HEK293 (cell line): ENCODE measurements at regions not wholly inside any gene's neighbourhood (a gene's known extent, or its start where the extent isn't known, plus 50 kb on each side); places are given as distances from the start of the nearest gene placed in this dataset.

Experiments
- CTCF ChIA-PET: fragments of 350-600 bp; formaldehyde crosslinking; extraction: SDS; loops from one replicate; lab custom pipeline; 2021; ENCODE audit warnings: antibody characterized with exemption; lab: Yijun Ruan, JAX
- POLR2A ChIA-PET: fragments of 300-600 bp; formaldehyde crosslinking; extraction: SDS; loops from one replicate; lab custom pipeline; 2020; ENCODE audit warnings: antibody characterized with exemption, inconsistent platforms; lab: Yijun Ruan, JAX
- H3K27ac ChIP-seq: fragments of 200-500 bp; sonication (Bioruptor generic); 2 replicates; pipeline ENCODE4 v1.5.1; 2014; ENCODE audit warnings: low read depth, low read length, control low read depth, inconsistent platforms; ENCODE audit errors: extremely low read depth
- H3K36me3 ChIP-seq, 2 experiments: fragments of 200-500 bp in 1 of 2; sonication (Bioruptor generic) in 1 of 2; 1 replicate in 1 of 2; 2 replicates in 1 of 2; pipeline ENCODE4 v1.5.1; 2014 to 2017; ENCODE audit warnings: inconsistent platforms in 2 of 2, low read length in 2 of 2; ENCODE audit not compliant: control insufficient read depth in 2 of 2, insufficient read depth in 1 of 2
- H3K4me1 ChIP-seq: fragments of 200-500 bp; sonication (Bioruptor generic); 2 replicates; pipeline ENCODE4 v1.5.1; 2014; ENCODE audit warnings: mild to moderate bottlenecking, low read length, inconsistent platforms; ENCODE audit not compliant: control insufficient read depth, insufficient read depth
- H3K4me3 ChIP-seq: 2 replicates; pipeline ENCODE4 v1.5.1; 2011; ENCODE audit warnings: low read depth, mild to moderate bottlenecking, control low read depth, low read length, moderate library complexity
- H3K9me3 ChIP-seq: fragments of 200-500 bp; sonication (Bioruptor generic); 2 replicates; pipeline ENCODE4 v1.5.1; 2014; ENCODE audit warnings: low read depth, low read length, inconsistent platforms; ENCODE audit not compliant: control insufficient read depth, insufficient read depth
- GFI1B ChIP-seq: fragments of 450-650 bp; formaldehyde crosslinking; IDR thresholded peaks from 2 replicates; pipeline ENCODE4 v1.5.1; 2016; ENCODE audit warnings: missing biosample characterization, missing genetic modification characterization
- MEIS1 ChIP-seq: sonication (generic); formaldehyde crosslinking; IDR thresholded peaks from 2 replicates; pipeline ENCODE4 v1.8.1; 2022; ENCODE audit warnings: missing genetic modification reagents, mild to moderate bottlenecking, borderline replicate concordance
- OVOL3 ChIP-seq: fragments of 450-650 bp; formaldehyde crosslinking; IDR thresholded peaks from 2 replicates; pipeline ENCODE4 v1.5.1; 2016; ENCODE audit warnings: missing biosample characterization, missing genetic modification characterization
- ZBTB48 ChIP-seq: fragments of 450-650 bp; formaldehyde crosslinking; IDR thresholded peaks from 2 replicates; pipeline ENCODE4 v1.5.1; 2016; ENCODE audit warnings: missing biosample characterization, missing genetic modification characterization
- ZBTB8A ChIP-seq: fragments of 450-650 bp; formaldehyde crosslinking; IDR thresholded peaks from 2 replicates; pipeline ENCODE4 v1.5.1; 2016; ENCODE audit warnings: missing biosample characterization, missing genetic modification characterization
- ZFP69B ChIP-seq: fragments of 450-650 bp; formaldehyde crosslinking; IDR thresholded peaks from 2 replicates; pipeline ENCODE4 v1.5.1; 2016; ENCODE audit warnings: missing biosample characterization, missing genetic modification characterization
- ZNF133 ChIP-seq: fragments of 450-650 bp; formaldehyde crosslinking; IDR thresholded peaks from 2 replicates; pipeline ENCODE4 v1.5.1; 2016; ENCODE audit warnings: missing biosample characterization, missing genetic modification characterization
- ZNF138 ChIP-seq: fragments of 450-650 bp; formaldehyde crosslinking; IDR thresholded peaks from 2 replicates; pipeline ENCODE4 v1.5.1; 2016; ENCODE audit warnings: missing biosample characterization, missing genetic modification characterization, borderline replicate concordance
- ZNF146 ChIP-seq: fragments of 450-650 bp; formaldehyde crosslinking; IDR thresholded peaks from 2 replicates; pipeline ENCODE4 v1.5.1; 2016; ENCODE audit warnings: missing biosample characterization, missing genetic modification characterization
- ZNF155 ChIP-seq: fragments of 450-650 bp; formaldehyde crosslinking; IDR thresholded peaks from 2 replicates; pipeline ENCODE4 v1.5.1; 2016; ENCODE audit warnings: missing biosample characterization, missing genetic modification characterization
- ZNF184 ChIP-seq: fragments of 450-650 bp; IDR thresholded peaks from 2 replicates; pipeline ENCODE4 v1.5.1; 2018; ENCODE audit warnings: missing biosample characterization, mild to moderate bottlenecking, missing genetic modification characterization
- ZNF19 ChIP-seq: fragments of 450-650 bp; formaldehyde crosslinking; IDR thresholded peaks from 2 replicates; pipeline ENCODE4; 2016; ENCODE audit warnings: missing biosample characterization, missing genetic modification characterization, low read depth
- ZNF221 ChIP-seq: fragments of 450-650 bp; formaldehyde crosslinking; IDR thresholded peaks from 2 replicates; pipeline ENCODE4 v1.5.1; 2017; ENCODE audit warnings: missing biosample characterization, missing genetic modification characterization, borderline replicate concordance
- ZNF24 ChIP-seq: fragments of 450-650 bp; formaldehyde crosslinking; IDR thresholded peaks from 2 replicates; pipeline ENCODE4 v1.5.1; 2016; ENCODE audit warnings: missing biosample characterization, missing genetic modification characterization
- ZNF366 ChIP-seq: fragments of 450-650 bp; formaldehyde crosslinking; conservative IDR thresholded peaks from 2 replicates; pipeline ENCODE4 v1.5.1; 2016; ENCODE audit warnings: missing biosample characterization, missing genetic modification characterization
- ZNF530 ChIP-seq: fragments of 450-650 bp; formaldehyde crosslinking; IDR thresholded peaks from 2 replicates; pipeline ENCODE4 v1.5.1; 2016; ENCODE audit warnings: low read depth, missing biosample characterization, missing genetic modification characterization
- ZNF677 ChIP-seq: fragments of 450-650 bp; IDR thresholded peaks from 2 replicates; pipeline ENCODE4 v1.5.0; 2018; ENCODE audit warnings: missing biosample characterization, mild to moderate bottlenecking, missing genetic modification characterization, moderate library complexity
- ZNF76 ChIP-seq: fragments of 450-650 bp; formaldehyde crosslinking; IDR thresholded peaks from 2 replicates; pipeline ENCODE4; 2016; ENCODE audit warnings: low read depth, missing biosample characterization, missing genetic modification characterization, borderline replicate concordance
- ZXDB ChIP-seq: fragments of 450-650 bp; formaldehyde crosslinking; IDR thresholded peaks from 2 replicates; pipeline ENCODE4 v1.5.1; 2016; ENCODE audit warnings: missing biosample characterization, missing genetic modification characterization
- TF ChIP-seq, protein P1 (sequence below): sonication (generic); formaldehyde crosslinking; IDR thresholded peaks from 2 replicates; pipeline ENCODE4 v1.8.1; 2022; ENCODE audit warnings: mild to moderate bottlenecking, moderate library complexity, missing genetic modification reagents
- TF ChIP-seq, protein P2 (sequence below): fragments of 450-650 bp; formaldehyde crosslinking; IDR thresholded peaks from 2 replicates; pipeline ENCODE4 v1.5.1; 2016; ENCODE audit warnings: missing biosample characterization, missing genetic modification characterization
- TF ChIP-seq, protein P3 (sequence below): fragments of 450-650 bp; formaldehyde crosslinking; IDR thresholded peaks from 2 replicates; pipeline ENCODE4 v1.5.1; 2016; ENCODE audit warnings: missing biosample characterization, missing genetic modification characterization
- TF ChIP-seq, protein P4 (sequence below): fragments of 450-650 bp; formaldehyde crosslinking; IDR thresholded peaks from 2 replicates; pipeline ENCODE4 v1.5.1; 2016; ENCODE audit warnings: missing biosample characterization, missing genetic modification characterization
- TF ChIP-seq, protein P5 (sequence below): fragments of 450-650 bp; formaldehyde crosslinking; conservative IDR thresholded peaks from 2 replicates; pipeline ENCODE4 v1.5.1; 2016; ENCODE audit warnings: low read depth, missing biosample characterization, missing genetic modification characterization

DNA sequence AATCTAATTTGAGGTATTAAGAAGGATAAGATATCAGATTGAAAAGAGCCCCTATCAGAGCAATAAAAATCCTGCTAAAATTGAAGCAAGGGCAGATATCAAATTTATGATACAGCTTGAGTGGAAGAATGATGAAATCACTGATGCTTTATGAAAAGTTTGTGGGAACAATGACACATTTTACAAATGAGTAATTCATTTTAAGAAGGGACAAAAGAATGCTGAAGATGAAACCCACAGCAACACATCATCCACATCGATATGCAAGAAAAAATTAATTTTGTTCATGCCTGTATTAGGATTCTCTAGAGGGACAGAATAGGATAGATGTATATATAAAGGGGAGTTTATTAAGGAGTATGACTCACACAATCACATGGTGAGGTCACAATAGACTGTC is 355.6 kb upstream of the GYPC start:
- CTCF ChIA-PET, result no interaction called here
- no peak overlapping the region for H3K4me3 ChIP-seq
- H3K36me3 ChIP-seq, result no peaks in the 10 kb centered on the region
- TF ChIP-seq ZBTB8A (tag by site-specific recombination), result no peak
- no peak for TF ChIP-seq ZBTB48 (tag by site-specific recombination)
- TF ChIP-seq MEIS1, result no peak
- no peak for TF ChIP-seq ZNF24 (tag by site-specific recombination)
- TF ChIP-seq, protein P1, sequence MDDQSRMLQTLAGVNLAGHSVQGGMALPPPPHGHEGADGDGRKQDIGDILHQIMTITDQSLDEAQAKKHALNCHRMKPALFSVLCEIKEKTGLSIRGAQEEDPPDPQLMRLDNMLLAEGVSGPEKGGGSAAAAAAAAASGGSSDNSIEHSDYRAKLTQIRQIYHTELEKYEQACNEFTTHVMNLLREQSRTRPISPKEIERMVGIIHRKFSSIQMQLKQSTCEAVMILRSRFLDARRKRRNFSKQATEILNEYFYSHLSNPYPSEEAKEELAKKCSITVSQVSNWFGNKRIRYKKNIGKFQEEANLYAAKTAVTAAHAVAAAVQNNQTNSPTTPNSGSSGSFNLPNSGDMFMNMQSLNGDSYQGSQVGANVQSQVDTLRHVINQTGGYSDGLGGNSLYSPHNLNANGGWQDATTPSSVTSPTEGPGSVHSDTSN (CRISPR knock-in tag), result no peak
- TF ChIP-seq ZXDB (tag by site-specific recombination), result no peak
- no peak for TF ChIP-seq ZNF677 (tag by site-specific recombination)
- TF ChIP-seq ZNF76, result no peak
- TF ChIP-seq OVOL3 (tag by site-specific recombination), result no peak
- POLR2A ChIA-PET, result no interaction called here
- no peak overlapping the region for H3K27ac ChIP-seq
- H3K9me3 ChIP-seq, result no peaks in the 10 kb centered on the region
- no peaks in the 10 kb centered on the region for H3K4me1 ChIP-seq

DNA sequence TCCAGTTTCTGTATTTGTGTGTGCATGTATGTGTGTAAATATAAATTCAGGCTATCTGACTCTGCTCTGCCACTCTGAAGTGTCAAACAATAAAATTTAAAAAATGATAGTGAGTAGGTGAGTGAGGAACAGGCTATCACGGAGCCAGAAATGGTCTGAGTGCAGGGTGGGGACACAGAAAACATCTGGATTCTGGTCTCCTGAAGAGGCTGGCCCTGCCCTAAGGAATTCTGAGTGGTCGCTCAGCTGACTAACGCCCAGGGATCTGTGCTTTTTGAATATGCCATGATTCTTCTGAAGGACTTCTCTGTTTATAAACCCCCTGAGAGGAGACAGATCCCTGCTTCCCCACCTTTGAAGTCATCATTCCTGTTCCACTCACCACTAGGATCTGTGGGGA is 353.9 kb upstream of the GYPC start:
- TF ChIP-seq ZFP69B (tag by site-specific recombination) (no peak), ZNF133 (tag by site-specific recombination) (no peak), ZNF530 (tag by site-specific recombination) (no peak), ZNF19 (tag by site-specific recombination) (no peak), ZNF366 (tag by site-specific recombination) (no peak), ZNF155 (no peak), GFI1B (tag by site-specific recombination) (no peak), ZNF138 (tag by site-specific recombination) (no peak), ZNF146 (no peak), ZXDB (tag by site-specific recombination) (no peak), ZNF184 (tag by site-specific recombination) (no peak), ZNF221 (tag by site-specific recombination) (no peak)
- TF ChIP-seq, protein P2, sequence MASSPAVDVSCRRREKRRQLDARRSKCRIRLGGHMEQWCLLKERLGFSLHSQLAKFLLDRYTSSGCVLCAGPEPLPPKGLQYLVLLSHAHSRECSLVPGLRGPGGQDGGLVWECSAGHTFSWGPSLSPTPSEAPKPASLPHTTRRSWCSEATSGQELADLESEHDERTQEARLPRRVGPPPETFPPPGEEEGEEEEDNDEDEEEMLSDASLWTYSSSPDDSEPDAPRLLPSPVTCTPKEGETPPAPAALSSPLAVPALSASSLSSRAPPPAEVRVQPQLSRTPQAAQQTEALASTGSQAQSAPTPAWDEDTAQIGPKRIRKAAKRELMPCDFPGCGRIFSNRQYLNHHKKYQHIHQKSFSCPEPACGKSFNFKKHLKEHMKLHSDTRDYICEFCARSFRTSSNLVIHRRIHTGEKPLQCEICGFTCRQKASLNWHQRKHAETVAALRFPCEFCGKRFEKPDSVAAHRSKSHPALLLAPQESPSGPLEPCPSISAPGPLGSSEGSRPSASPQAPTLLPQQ, result no peak
- TF ChIP-seq, protein P3, sequence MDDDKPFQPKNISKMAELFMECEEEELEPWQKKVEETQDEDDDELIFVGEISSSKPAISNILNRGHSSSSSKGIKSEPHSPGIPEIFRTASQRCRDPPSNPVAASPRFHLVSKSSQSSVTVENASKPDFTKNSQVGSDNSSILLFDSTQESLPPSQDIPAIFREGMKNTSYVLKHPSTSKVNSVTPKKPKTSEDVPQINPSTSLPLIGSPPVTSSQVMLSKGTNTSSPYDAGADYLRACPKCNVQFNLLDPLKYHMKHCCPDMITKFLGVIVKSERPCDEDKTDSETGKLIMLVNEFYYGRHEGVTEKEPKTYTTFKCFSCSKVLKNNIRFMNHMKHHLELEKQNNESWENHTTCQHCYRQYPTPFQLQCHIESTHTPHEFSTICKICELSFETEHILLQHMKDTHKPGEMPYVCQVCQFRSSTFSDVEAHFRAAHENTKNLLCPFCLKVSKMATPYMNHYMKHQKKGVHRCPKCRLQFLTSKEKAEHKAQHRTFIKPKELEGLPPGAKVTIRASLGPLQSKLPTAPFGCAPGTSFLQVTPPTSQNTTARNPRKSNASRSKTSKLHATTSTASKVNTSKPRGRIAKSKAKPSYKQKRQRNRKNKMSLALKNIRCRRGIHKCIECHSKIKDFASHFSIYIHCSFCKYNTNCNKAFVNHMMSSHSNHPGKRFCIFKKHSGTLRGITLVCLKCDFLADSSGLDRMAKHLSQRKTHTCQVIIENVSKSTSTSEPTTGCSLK (tag by site-specific recombination), result no peak
- TF ChIP-seq, protein P4, sequence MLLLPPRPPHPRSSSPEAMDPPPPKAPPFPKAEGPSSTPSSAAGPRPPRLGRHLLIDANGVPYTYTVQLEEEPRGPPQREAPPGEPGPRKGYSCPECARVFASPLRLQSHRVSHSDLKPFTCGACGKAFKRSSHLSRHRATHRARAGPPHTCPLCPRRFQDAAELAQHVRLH (tag by site-specific recombination), result no peak
- TF ChIP-seq, protein P5, sequence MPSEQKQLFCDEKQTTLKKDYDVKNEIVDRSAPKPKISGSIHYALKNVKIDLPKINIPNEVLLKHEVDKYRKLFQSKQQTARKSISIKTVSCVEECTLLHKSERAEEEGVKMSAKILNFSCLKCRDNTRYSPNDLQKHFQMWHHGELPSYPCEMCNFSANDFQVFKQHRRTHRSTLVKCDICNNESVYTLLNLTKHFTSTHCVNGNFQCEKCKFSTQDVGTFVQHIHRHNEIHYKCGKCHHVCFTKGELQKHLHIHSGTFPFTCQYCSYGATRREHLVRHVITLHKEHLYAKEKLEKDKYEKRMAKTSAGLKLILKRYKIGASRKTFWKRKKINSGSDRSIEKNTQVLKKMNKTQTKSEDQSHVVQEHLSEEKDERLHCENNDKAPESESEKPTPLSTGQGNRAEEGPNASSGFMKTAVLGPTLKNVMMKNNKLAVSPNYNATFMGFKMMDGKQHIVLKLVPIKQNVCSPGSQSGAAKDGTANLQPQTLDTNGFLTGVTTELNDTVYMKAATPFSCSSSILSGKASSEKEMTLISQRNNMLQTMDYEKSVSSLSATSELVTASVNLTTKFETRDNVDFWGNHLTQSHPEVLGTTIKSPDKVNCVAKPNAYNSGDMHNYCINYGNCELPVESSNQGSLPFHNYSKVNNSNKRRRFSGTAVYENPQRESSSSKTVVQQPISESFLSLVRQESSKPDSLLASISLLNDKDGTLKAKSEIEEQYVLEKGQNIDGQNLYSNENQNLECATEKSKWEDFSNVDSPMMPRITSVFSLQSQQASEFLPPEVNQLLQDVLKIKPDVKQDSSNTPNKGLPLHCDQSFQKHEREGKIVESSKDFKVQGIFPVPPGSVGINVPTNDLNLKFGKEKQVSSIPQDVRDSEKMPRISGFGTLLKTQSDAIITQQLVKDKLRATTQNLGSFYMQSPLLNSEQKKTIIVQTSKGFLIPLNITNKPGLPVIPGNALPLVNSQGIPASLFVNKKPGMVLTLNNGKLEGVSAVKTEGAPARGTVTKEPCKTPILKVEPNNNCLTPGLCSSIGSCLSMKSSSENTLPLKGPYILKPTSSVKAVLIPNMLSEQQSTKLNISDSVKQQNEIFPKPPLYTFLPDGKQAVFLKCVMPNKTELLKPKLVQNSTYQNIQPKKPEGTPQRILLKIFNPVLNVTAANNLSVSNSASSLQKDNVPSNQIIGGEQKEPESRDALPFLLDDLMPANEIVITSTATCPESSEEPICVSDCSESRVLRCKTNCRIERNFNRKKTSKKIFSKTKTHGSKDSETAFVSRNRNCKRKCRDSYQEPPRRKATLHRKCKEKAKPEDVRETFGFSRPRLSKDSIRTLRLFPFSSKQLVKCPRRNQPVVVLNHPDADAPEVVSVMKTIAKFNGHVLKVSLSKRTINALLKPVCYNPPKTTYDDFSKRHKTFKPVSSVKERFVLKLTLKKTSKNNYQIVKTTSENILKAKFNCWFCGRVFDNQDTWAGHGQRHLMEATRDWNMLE (tag by site-specific recombination), result no peak
- TF ChIP-seq, protein P1 (CRISPR knock-in tag), result no peak
- ChIA-PET POLR2A (no interaction called here), CTCF (interaction anchor here (0.6 kb wide), 1 partner anchor 288 kb away, joined by 4 read pairs; no protein-coding TSS in a partner anchor)
- Histone ChIP-seq H3K4me3 (no peak overlapping the region), H3K9me3 (no peaks in the 10 kb centered on the region), H3K4me1 (no peaks in the 10 kb centered on the region), H3K27ac (no peak overlapping the region), H3K36me3 (no peaks in the 10 kb centered on the region)
